ENCODE measurements at regions not wholly inside any gene's neighbourhood (a gene's known extent, or its start where the extent isn't known, plus 50 kb on each side); places are given as distances from the start of the nearest gene placed in this dataset.

GRCh38 chrX:22345884-22346283 is 73.2 kb downstream of the CBLL2 start:
- TF ChIP-seq, protein P1, sequence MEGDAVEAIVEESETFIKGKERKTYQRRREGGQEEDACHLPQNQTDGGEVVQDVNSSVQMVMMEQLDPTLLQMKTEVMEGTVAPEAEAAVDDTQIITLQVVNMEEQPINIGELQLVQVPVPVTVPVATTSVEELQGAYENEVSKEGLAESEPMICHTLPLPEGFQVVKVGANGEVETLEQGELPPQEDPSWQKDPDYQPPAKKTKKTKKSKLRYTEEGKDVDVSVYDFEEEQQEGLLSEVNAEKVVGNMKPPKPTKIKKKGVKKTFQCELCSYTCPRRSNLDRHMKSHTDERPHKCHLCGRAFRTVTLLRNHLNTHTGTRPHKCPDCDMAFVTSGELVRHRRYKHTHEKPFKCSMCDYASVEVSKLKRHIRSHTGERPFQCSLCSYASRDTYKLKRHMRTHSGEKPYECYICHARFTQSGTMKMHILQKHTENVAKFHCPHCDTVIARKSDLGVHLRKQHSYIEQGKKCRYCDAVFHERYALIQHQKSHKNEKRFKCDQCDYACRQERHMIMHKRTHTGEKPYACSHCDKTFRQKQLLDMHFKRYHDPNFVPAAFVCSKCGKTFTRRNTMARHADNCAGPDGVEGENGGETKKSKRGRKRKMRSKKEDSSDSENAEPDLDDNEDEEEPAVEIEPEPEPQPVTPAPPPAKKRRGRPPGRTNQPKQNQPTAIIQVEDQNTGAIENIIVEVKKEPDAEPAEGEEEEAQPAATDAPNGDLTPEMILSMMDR (IDR thresholded peaks at IDR 0.05) = no peak
- no peak for TF ChIP-seq POLR2AphosphoS5 (IDR thresholded peaks at IDR 0.05)

Data from esophagus muscularis mucosa (tissue), 3 donors.